H9 (cell line): ENCODE measurements at regions not wholly inside any gene's neighbourhood (a gene's known extent, or its start where the extent isn't known, plus 50 kb on each side); places are given as distances from the start of the nearest gene placed in this dataset.

ENCODE experiments used
- DNase-seq: peaks from one replicate; pipeline ENCODE4 v3.0.0-alpha.2; 2017
- H2AFZ ChIP-seq: one replicate; pipeline ENCODE4 v1.6.1; 2013; ENCODE audit warnings: mild to moderate bottlenecking, low read length, control low read depth, moderate library complexity
- H2AK5ac ChIP-seq: 2 replicates; pipeline ENCODE4 v1.6.1; 2013; ENCODE audit warnings: low read length, control low read depth, mixed read lengths; ENCODE audit not compliant: insufficient read length
- H2BK120ac ChIP-seq: one replicate; pipeline ENCODE4 v1.6.1; 2013; ENCODE audit warnings: low read depth, mild to moderate bottlenecking, low read length, control low read depth, inconsistent platforms; ENCODE audit not compliant: poor library complexity, severe bottlenecking
- H2BK12ac ChIP-seq: 2 replicates; pipeline ENCODE4 v1.6.1; 2013; ENCODE audit warnings: low read length, control low read depth, mixed read lengths, low read depth; ENCODE audit not compliant: insufficient read length
- H2BK15ac ChIP-seq: 2 replicates; pipeline ENCODE4 v1.6.1; 2013; ENCODE audit warnings: low read depth, low read length, control low read depth
- H2BK20ac ChIP-seq: one replicate; pipeline ENCODE4 v1.6.1; 2013; ENCODE audit warnings: low read depth, mild to moderate bottlenecking, low read length, control low read depth, inconsistent platforms; ENCODE audit not compliant: poor library complexity, severe bottlenecking
- H2BK5ac ChIP-seq: 2 replicates; pipeline ENCODE4 v1.6.1; 2013; ENCODE audit warnings: low read length, control low read depth, mixed read lengths; ENCODE audit not compliant: insufficient read length
- H3K14ac ChIP-seq: 2 replicates; pipeline ENCODE4 v1.6.1; 2013; ENCODE audit warnings: low read length, control low read depth; ENCODE audit not compliant: insufficient read depth
- H3K18ac ChIP-seq: 2 replicates; pipeline ENCODE4 v1.6.1; 2013; ENCODE audit warnings: low read depth, mild to moderate bottlenecking, mixed read lengths, low read length, control low read depth; ENCODE audit not compliant: insufficient read length
- H3K23ac ChIP-seq: 2 replicates; pipeline ENCODE4 v1.6.1; 2013; ENCODE audit warnings: low read length, control low read depth, mixed read lengths, low read depth; ENCODE audit not compliant: insufficient read length
- H3K23me2 ChIP-seq: 2 replicates; pipeline ENCODE4 v1.6.1; 2013; ENCODE audit warnings: low read depth, mild to moderate bottlenecking, mixed read lengths, low read length, control low read depth; ENCODE audit not compliant: insufficient read length, poor library complexity, severe bottlenecking
- H3K27ac ChIP-seq: 2 replicates; pipeline ENCODE4 v1.5.1; 2013; ENCODE audit warnings: low read length, control low read depth, mixed read lengths, low read depth; ENCODE audit not compliant: insufficient read length
- H3K27me3 ChIP-seq: 2 replicates; pipeline ENCODE4 v1.6.1; 2013; ENCODE audit warnings: low read length, control low read depth, inconsistent platforms; ENCODE audit not compliant: insufficient read depth
- H3K4ac ChIP-seq: 2 replicates; pipeline ENCODE4 v1.6.1; 2013; ENCODE audit warnings: low read depth, mild to moderate bottlenecking, control low read depth, inconsistent platforms, low read length, moderate library complexity
- H3K4me1 ChIP-seq: 2 replicates; pipeline ENCODE4 v1.6.1; 2013; ENCODE audit warnings: low read length, control low read depth, inconsistent platforms; ENCODE audit not compliant: insufficient read depth
- H3K4me2 ChIP-seq: 2 replicates; pipeline ENCODE4 v1.6.1; 2013; ENCODE audit warnings: low read length, control low read depth, mixed read lengths; ENCODE audit not compliant: insufficient read length, insufficient read depth
- H3K56ac ChIP-seq: 2 replicates; pipeline ENCODE4 v1.6.1; 2013; ENCODE audit warnings: low read depth, mild to moderate bottlenecking, mixed read lengths, low read length, control low read depth; ENCODE audit not compliant: insufficient read length
- H3K79me1 ChIP-seq: 2 replicates; pipeline ENCODE4 v1.6.1; 2013; ENCODE audit warnings: low read depth, mild to moderate bottlenecking, moderate library complexity, low read length, control low read depth, inconsistent platforms; ENCODE audit not compliant: insufficient read depth, poor library complexity, severe bottlenecking
- H3K79me2 ChIP-seq: 2 replicates; pipeline ENCODE4 v1.6.1; 2013; ENCODE audit warnings: low read length, control low read depth, inconsistent platforms; ENCODE audit not compliant: insufficient read depth
- H3K9ac ChIP-seq: 2 replicates; pipeline ENCODE4 v1.6.1; 2013; ENCODE audit warnings: low read length, control low read depth, mixed read lengths; ENCODE audit not compliant: insufficient read length; ENCODE audit errors: extremely low read depth
- H3K9me3 ChIP-seq: one replicate; pipeline ENCODE4 v1.6.1; 2013; ENCODE audit warnings: low read depth, low read length, inconsistent platforms; ENCODE audit not compliant: control insufficient read depth
- H3T11ph ChIP-seq: one replicate; pipeline ENCODE4 v1.6.1; 2013; ENCODE audit warnings: mild to moderate bottlenecking, low read length, control low read depth, inconsistent platforms
- H4K20me1 ChIP-seq: one replicate; pipeline ENCODE4 v1.6.1; 2013; ENCODE audit not compliant: control insufficient read depth, insufficient read length, insufficient read depth
- H4K5ac ChIP-seq: 2 replicates; pipeline ENCODE4 v1.6.1; 2013; ENCODE audit warnings: low read depth, mild to moderate bottlenecking, mixed read lengths, low read length, control low read depth; ENCODE audit not compliant: insufficient read length
- H4K8ac ChIP-seq: replicated peaks from 2 replicates; pipeline ENCODE4 v1.6.1; 2013; ENCODE audit warnings: low read length, control low read depth, mixed read lengths, low read depth; ENCODE audit not compliant: insufficient read length
- H4K91ac ChIP-seq: 2 replicates; pipeline ENCODE4 v1.6.1; 2013; ENCODE audit warnings: low read depth, mild to moderate bottlenecking, moderate library complexity, mixed read lengths, low read length, control low read depth; ENCODE audit not compliant: insufficient read length
- H3K27ac Mint-ChIP-seq, 3 experiments: 2 replicates in 2 of 3; 3 replicates in 1 of 3; pipeline ENCODE4 v1.8.0; 2020 to 2021; ENCODE audit warnings: mixed read lengths in 3 of 3, mild to moderate bottlenecking in 1 of 3, moderate library complexity in 1 of 3
- H3K27me3 Mint-ChIP-seq: 2 replicates; pipeline ENCODE4 v1.8.0; 2021; ENCODE audit warnings: low read depth, mild to moderate bottlenecking, moderate library complexity, mixed read lengths
- H3K36me3 Mint-ChIP-seq, 3 experiments: 2 replicates in 2 of 3; 3 replicates in 1 of 3; pipeline ENCODE4 v1.8.0; 2020 to 2021; ENCODE audit warnings: low read depth in 3 of 3, mixed read lengths in 3 of 3; ENCODE audit not compliant: insufficient read depth in 1 of 3
- H3K4me1 Mint-ChIP-seq, 2 experiments: 2 replicates each; pipeline ENCODE4 v1.8.0; 2020; ENCODE audit warnings: mixed read lengths in 2 of 2
- H3K4me3 Mint-ChIP-seq, 2 experiments: 2 replicates in 1 of 2; 3 replicates in 1 of 2; pipeline ENCODE4 v1.8.0; 2020 to 2021; ENCODE audit warnings: mild to moderate bottlenecking in 2 of 2, mixed read lengths in 2 of 2, moderate library complexity in 1 of 2
- H3K9me3 Mint-ChIP-seq, 2 experiments: 2 replicates in 1 of 2; 3 replicates in 1 of 2; pipeline ENCODE4 v1.8.0; 2020; ENCODE audit warnings: mild to moderate bottlenecking in 2 of 2, mixed read lengths in 2 of 2, moderate library complexity in 1 of 2
- WGBS: extraction: QIAGEN DNeasy Blood & Tissue Kit; methylation state at CpG from one replicate; pipeline ENCODE4 v1.1.7; 2013; ENCODE audit warnings: missing lambda C conversion rate, low lambda C conversion rate, mixed read lengths; ENCODE audit not compliant: insufficient read length; ENCODE audit errors: extremely low coverage; 5-methylcytosine and 5-hydroxymethylcytosine counted together
- TF ChIP-seq, protein P1 (sequence below): fragments of 200-600 bp; sonication (generic); conservative IDR thresholded peaks from 3 replicates; pipeline ENCODE4 v1.8.0; 2021; ENCODE audit warnings: antibody characterized with exemption, mild to moderate bottlenecking

DNA sequence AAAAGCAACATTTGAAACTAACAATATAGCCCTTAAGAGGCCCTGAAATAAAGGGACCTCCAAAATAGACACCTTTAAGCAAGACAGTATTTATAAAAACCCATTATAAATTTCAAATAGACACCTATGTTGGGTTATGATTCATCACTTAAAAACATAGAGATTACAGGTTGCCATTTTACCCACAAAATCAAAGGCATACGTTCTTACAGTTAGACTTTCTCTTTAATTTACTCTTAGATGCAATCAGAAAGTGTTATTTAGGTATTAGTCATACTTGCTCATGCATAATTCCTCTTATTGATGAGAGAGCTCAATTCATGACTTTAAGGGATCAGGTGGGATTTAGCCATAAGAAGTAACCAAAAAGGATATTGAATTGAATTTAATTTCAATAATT is 51.5 kb upstream of the TMEM200A start:
- Histone ChIP-seq H3K4ac (no peak overlapping the region), H3K9ac (no peak overlapping the region), H3K14ac (no peak overlapping the region), H4K91ac (no peak overlapping the region), H4K5ac (no peak overlapping the region), H3K79me1 (no peaks in the 10 kb centered on the region), H2BK15ac (no peak overlapping the region), H2BK12ac (no peak overlapping the region), H3T11ph (no peak overlapping the region), H3K4me2 (no peak overlapping the region), H3K4me1 (no peaks in the 10 kb centered on the region), H2AK5ac (no peak overlapping the region), H2AFZ (no peak overlapping the region), H3K23ac (no peak overlapping the region), H3K23me2 (no peaks in the 10 kb centered on the region), H3K27ac (no peak overlapping the region), H4K8ac (no peak overlapping the region), H3K79me2 (no peaks in the 10 kb centered on the region), H4K20me1 (no peaks in the 10 kb centered on the region), H2BK20ac (no peak overlapping the region), H2BK5ac (no peak overlapping the region), H3K56ac (no peak overlapping the region), H3K18ac (no peak overlapping the region), H3K9me3 (no peaks in the 10 kb centered on the region), H3K27me3 (no peaks in the 10 kb centered on the region), H2BK120ac (no peak overlapping the region)
- H3K4me3 Mint-ChIP-seq = no peak overlapping the region
- no peak for DNase-seq
- no CpG with 5 or more reads among the region's 1 CpG for WGBS
- no peaks in the 10 kb centered on the region for H3K27me3 Mint-ChIP-seq
- H3K36me3 Mint-ChIP-seq = no peaks in the 10 kb centered on the region
- no peaks in the 10 kb centered on the region for H3K4me1 Mint-ChIP-seq
- TF ChIP-seq, protein P1, sequence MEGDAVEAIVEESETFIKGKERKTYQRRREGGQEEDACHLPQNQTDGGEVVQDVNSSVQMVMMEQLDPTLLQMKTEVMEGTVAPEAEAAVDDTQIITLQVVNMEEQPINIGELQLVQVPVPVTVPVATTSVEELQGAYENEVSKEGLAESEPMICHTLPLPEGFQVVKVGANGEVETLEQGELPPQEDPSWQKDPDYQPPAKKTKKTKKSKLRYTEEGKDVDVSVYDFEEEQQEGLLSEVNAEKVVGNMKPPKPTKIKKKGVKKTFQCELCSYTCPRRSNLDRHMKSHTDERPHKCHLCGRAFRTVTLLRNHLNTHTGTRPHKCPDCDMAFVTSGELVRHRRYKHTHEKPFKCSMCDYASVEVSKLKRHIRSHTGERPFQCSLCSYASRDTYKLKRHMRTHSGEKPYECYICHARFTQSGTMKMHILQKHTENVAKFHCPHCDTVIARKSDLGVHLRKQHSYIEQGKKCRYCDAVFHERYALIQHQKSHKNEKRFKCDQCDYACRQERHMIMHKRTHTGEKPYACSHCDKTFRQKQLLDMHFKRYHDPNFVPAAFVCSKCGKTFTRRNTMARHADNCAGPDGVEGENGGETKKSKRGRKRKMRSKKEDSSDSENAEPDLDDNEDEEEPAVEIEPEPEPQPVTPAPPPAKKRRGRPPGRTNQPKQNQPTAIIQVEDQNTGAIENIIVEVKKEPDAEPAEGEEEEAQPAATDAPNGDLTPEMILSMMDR = no peak
- H3K9me3 Mint-ChIP-seq = no peaks in the 10 kb centered on the region
- H3K27ac Mint-ChIP-seq = no peak overlapping the region
